Upper lobe of left lung (tissue), 4 donors: ENCODE measurements at regions not wholly inside any gene's neighbourhood (a gene's known extent, or its start where the extent isn't known, plus 50 kb on each side); places are given as distances from the start of the nearest gene placed in this dataset.

Experiments
- EP300 ChIP-seq, 4 donors: sonication (generic); formaldehyde crosslinking; IDR thresholded peaks; one replicate each; pipeline ENCODE4 v1.5.1; 2017; ENCODE audit warnings: antibody characterized with exemption in 4 of 4, control low read depth in 2 of 4
- POLR2AphosphoS5 ChIP-seq, 2 donors: sonication (generic); formaldehyde crosslinking; IDR thresholded peaks; one replicate each; pipeline ENCODE4 v1.5.1; 2017; ENCODE audit warnings: antibody characterized with exemption in 2 of 2
- TF ChIP-seq, protein P1 (sequence below), 6 experiments: fragments of 450-650 bp in 4 of 6; fragments of 200-600 bp in 2 of 6; sonication (generic) in 2 of 6; IDR thresholded peaks; one replicate each; pipeline ENCODE4 v1.5.1; 2016 to 2019; ENCODE audit warnings: antibody characterized with exemption in 6 of 6

DNA sequence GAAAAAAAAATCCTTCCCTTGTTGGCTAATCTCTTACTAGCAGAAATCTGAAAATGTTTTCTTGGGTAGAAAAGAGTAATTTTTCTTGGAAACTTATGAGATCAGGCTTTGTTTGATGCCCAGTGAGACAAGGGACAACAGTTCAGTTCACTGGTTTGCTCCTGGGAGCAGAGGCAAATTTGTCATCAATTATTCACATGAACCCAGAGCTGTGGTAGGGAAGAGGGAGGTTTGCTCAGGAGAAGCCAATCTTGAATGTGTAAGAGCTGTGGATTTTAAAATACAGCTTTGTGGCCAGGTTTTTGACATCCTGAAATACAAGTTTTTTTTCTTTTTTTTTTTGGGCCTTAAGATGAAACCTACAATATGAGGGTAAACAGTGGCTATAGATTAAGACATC lies 426.6 kb downstream of the ATP23 start:
- TF ChIP-seq, protein P1, sequence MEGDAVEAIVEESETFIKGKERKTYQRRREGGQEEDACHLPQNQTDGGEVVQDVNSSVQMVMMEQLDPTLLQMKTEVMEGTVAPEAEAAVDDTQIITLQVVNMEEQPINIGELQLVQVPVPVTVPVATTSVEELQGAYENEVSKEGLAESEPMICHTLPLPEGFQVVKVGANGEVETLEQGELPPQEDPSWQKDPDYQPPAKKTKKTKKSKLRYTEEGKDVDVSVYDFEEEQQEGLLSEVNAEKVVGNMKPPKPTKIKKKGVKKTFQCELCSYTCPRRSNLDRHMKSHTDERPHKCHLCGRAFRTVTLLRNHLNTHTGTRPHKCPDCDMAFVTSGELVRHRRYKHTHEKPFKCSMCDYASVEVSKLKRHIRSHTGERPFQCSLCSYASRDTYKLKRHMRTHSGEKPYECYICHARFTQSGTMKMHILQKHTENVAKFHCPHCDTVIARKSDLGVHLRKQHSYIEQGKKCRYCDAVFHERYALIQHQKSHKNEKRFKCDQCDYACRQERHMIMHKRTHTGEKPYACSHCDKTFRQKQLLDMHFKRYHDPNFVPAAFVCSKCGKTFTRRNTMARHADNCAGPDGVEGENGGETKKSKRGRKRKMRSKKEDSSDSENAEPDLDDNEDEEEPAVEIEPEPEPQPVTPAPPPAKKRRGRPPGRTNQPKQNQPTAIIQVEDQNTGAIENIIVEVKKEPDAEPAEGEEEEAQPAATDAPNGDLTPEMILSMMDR (IDR thresholded peaks at IDR 0.05) = no peak
- TF ChIP-seq POLR2AphosphoS5 (IDR thresholded peaks at IDR 0.05) = no peak
- no peak for TF ChIP-seq EP300 (IDR thresholded peaks at IDR 0.05)
